ENCODE measurements at regions not wholly inside any gene's neighbourhood (a gene's known extent, or its start where the extent isn't known, plus 50 kb on each side); places are given as distances from the start of the nearest gene placed in this dataset.

DNA sequence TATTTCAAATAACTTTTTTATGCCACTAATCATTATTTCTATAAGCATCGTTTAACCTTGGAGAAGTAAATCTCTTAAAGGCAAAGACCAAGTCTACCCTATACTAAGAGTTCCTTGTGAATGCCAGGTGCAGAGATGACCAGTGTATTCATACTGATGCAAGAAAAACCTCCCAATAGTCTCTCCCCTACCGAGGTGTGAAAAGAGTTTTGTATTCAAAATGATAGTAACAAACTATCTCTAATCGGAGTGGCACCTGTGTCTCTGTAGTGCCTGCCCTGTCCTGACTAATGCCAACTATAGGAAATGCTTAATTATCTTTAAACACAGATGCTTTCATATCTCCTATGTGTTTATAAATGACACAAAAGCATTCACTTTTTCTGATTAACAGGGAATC lies 798.5 kb downstream of the TRIB2 start:
- Histone ChIP-seq H3K27ac (ENCODE audit: low read depth, low read length) (no peak overlapping the region), H3K79me1 (ENCODE audit: low read depth, low read length) (no peaks in the 10 kb centered on the region), H3K4me3 (ENCODE audit: extremely low read depth in 1 of 4, insufficient read depth in 2 of 4, low read depth in 3 of 4, low read length in 4 of 4) (no peak overlapping the region), H2BK12ac (ENCODE audit: low read depth, low read length) (no peak overlapping the region), H4K8ac (ENCODE audit: extremely low read depth, insufficient read depth, low read length) (no peak overlapping the region), H3K23ac (ENCODE audit: insufficient read length) (no peak overlapping the region), H3K18ac (ENCODE audit: extremely low read depth, low read length) (no peak overlapping the region), H2BK15ac (ENCODE audit: low read length) (no peak overlapping the region), H4K5ac (ENCODE audit: insufficient read length, low read depth, low read length) (no peak overlapping the region), H2BK120ac (replicated peaks; ENCODE audit: low read depth, low read length) (no peak overlapping the region), H4K20me1 (replicated peaks in 1 of 2; ENCODE audit: control insufficient read depth in 1 of 2, insufficient read depth in 2 of 2, low read length in 2 of 2) (no peaks in the 10 kb centered on the region), H2AK5ac (ENCODE audit: low read depth, low read length) (no peak overlapping the region), H3K36me3 (ENCODE audit: control insufficient read depth in 2 of 4, insufficient read depth in 4 of 4, low read length in 3 of 4) (no peaks in the 10 kb centered on the region), H3K56ac (replicated peaks; ENCODE audit: insufficient read length, low read depth, low read length) (no peak overlapping the region), H3K9me3 (ENCODE audit: insufficient read depth in 2 of 2, low read depth in 1 of 2, low read length in 1 of 2) (peaks cover 0 to 3% of the 10 kb centered on the region in 2 experiments; a peak in 1 of 4 replicates), H3K4ac (replicated peaks; ENCODE audit: insufficient read length, low read depth, low read length) (no peak overlapping the region), H3K4me2 (ENCODE audit: insufficient read depth in 1 of 2, low read depth in 2 of 2, low read length in 2 of 2) (no peak overlapping the region), H4K91ac (replicated peaks; ENCODE audit: insufficient read length, low read length) (no peak overlapping the region), H2BK5ac (ENCODE audit: low read depth, low read length) (no peak overlapping the region), H3K23me2 (ENCODE audit: low read depth, low read length) (no peaks in the 10 kb centered on the region), H3K9ac (replicated peaks in 1 of 4; ENCODE audit: extremely low read depth in 1 of 4, low read depth in 3 of 4, low read length in 3 of 4) (no peak overlapping the region), H2BK20ac (ENCODE audit: low read length) (no peak overlapping the region), H3K27me3 (replicated peaks in 1 of 4; ENCODE audit: control insufficient read depth in 3 of 4, extremely low read depth in 1 of 4, insufficient read depth in 3 of 4, low read length in 3 of 4) (no peaks in the 10 kb centered on the region), H2AFZ (ENCODE audit: low read length) (no peak overlapping the region), H3K14ac (ENCODE audit: insufficient read length) (no peak overlapping the region), H3K79me2 (ENCODE audit: control insufficient read depth in 1 of 2, insufficient read depth in 2 of 2, low read length in 2 of 2) (no peaks in the 10 kb centered on the region), H3K4me1 (replicated peaks in 1 of 4; ENCODE audit: control insufficient read depth in 3 of 4, insufficient read depth in 4 of 4, low read length in 3 of 4) (no peaks in the 10 kb centered on the region)
- CTCF ChIA-PET (ENCODE audit: partially characterized antibody), result no interaction called here
- DNase-seq (ENCODE audit: low read depth in 1 of 2, low spot score in 2 of 2) (no peak), FAIRE-seq (no peak)
- 83% methylated on average over 3 of the region's 3 CpGs; no CpG with 5 or more reads in 1 of the 2 experiments for WGBS, 2 experiments (ENCODE audit: extremely low coverage in 1 of 2, insufficient coverage in 1 of 2, insufficient read length in 1 of 2, insufficient replicate concordance in 2 of 2, low coverage in 1 of 2, low lambda C conversion rate in 2 of 2, missing lambda C conversion rate in 1 of 2)
- POLR2A ChIA-PET (ENCODE audit: partially characterized antibody), result no interaction called here
- TF ChIP-seq HDAC6 (IDR thresholded peaks at IDR 0.05; ENCODE audit: low read depth, low read length) (no peak), RNF2 (IDR thresholded peaks at IDR 0.05; ENCODE audit: borderline replicate concordance, low read depth, low read length, missing control alignments, poor library complexity, severe bottlenecking) (no peak), EP300 (IDR thresholded peaks at IDR 0.05; ENCODE audit: borderline replicate concordance in 1 of 2, low read depth in 2 of 2, low read length in 2 of 2) (no peak), TCF12 (IDR thresholded peaks at IDR 0.05; ENCODE audit: low read depth, low read length) (no peak), MAFK (IDR thresholded peaks at IDR 0.05; ENCODE audit: low read depth, low read length) (no peak), CBX8 (IDR thresholded peaks at IDR 0.05; ENCODE audit: borderline replicate concordance, low read depth, low read length) (no peak), KDM1A (IDR thresholded peaks at IDR 0.05; ENCODE audit: borderline replicate concordance, low read length) (no peak), RAD21 (IDR thresholded peaks at IDR 0.05 in 1 of 2, conservative IDR thresholded peaks at IDR 0.05 in 1 of 2; ENCODE audit: low read depth in 2 of 2, low read length in 2 of 2) (no peak), TAF1 (IDR thresholded peaks at IDR 0.05; ENCODE audit: low read depth, low read length) (no peak), HDAC2 (IDR thresholded peaks at IDR 0.05; ENCODE audit: borderline replicate concordance in 1 of 2, low read depth in 2 of 2, low read length in 2 of 2) (no peak), POLR2A (IDR thresholded peaks at IDR 0.05; ENCODE audit: control extremely low read depth in 1 of 2, low read depth in 2 of 2, low read length in 2 of 2) (no peak), POU5F1 (IDR thresholded peaks at IDR 0.05; ENCODE audit: low read depth, low read length) (no peak)
- TF ChIP-seq, protein P1, sequence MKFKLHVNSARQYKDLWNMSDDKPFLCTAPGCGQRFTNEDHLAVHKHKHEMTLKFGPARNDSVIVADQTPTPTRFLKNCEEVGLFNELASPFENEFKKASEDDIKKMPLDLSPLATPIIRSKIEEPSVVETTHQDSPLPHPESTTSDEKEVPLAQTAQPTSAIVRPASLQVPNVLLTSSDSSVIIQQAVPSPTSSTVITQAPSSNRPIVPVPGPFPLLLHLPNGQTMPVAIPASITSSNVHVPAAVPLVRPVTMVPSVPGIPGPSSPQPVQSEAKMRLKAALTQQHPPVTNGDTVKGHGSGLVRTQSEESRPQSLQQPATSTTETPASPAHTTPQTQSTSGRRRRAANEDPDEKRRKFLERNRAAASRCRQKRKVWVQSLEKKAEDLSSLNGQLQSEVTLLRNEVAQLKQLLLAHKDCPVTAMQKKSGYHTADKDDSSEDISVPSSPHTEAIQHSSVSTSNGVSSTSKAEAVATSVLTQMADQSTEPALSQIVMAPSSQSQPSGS (IDR thresholded peaks at IDR 0.05; ENCODE audit: low read length), result no peak

All from H1 (cell line).